ENCODE measurements at regions not wholly inside any gene's neighbourhood (a gene's known extent, or its start where the extent isn't known, plus 50 kb on each side); places are given as distances from the start of the nearest gene placed in this dataset.

DNA sequence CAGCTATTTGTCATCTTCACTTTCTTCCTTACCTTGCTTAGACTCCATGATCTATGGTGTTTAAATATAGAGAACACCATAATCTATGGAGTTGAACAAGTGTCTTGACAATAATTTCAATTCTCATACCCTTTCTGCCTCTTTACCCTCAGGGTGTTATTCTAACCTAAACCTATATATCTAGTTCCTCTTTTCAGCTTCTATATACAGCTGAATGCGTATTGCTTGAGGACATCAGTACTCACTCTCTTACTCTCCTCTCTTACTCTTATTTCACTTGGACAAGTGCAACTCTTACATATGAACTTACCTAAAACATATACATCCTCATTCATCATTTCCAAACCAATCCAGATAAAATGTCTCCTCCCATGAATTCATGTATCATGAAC lies 187.1 kb downstream of the RAP2B start:
- Mint-ChIP-seq H3K4me3 (ENCODE audit: unreplicated experiment) (no peak overlapping the region), H3K4me1 (ENCODE audit: low read depth, unreplicated experiment) (no peaks in the 10 kb centered on the region), H3K36me3 (ENCODE audit: unreplicated experiment) (no peaks in the 10 kb centered on the region), H3K27ac (ENCODE audit: unreplicated experiment) (no peak overlapping the region), H3K9me3 (ENCODE audit: unreplicated experiment) (peaks cover 2% of the 10 kb centered on the region), H3K27me3 (ENCODE audit: unreplicated experiment) (peaks cover 7% of the 10 kb centered on the region)
- no peak for DNase-seq
- TF ChIP-seq, protein P1, sequence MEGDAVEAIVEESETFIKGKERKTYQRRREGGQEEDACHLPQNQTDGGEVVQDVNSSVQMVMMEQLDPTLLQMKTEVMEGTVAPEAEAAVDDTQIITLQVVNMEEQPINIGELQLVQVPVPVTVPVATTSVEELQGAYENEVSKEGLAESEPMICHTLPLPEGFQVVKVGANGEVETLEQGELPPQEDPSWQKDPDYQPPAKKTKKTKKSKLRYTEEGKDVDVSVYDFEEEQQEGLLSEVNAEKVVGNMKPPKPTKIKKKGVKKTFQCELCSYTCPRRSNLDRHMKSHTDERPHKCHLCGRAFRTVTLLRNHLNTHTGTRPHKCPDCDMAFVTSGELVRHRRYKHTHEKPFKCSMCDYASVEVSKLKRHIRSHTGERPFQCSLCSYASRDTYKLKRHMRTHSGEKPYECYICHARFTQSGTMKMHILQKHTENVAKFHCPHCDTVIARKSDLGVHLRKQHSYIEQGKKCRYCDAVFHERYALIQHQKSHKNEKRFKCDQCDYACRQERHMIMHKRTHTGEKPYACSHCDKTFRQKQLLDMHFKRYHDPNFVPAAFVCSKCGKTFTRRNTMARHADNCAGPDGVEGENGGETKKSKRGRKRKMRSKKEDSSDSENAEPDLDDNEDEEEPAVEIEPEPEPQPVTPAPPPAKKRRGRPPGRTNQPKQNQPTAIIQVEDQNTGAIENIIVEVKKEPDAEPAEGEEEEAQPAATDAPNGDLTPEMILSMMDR (IDR thresholded peaks at IDR 0.05; ENCODE audit: partially characterized antibody, unreplicated experiment), result no peak

- Mint-ChIP-seq H3K4me3 (ENCODE audit: unreplicated experiment) (no peak overlapping the region), H3K36me3 (ENCODE audit: unreplicated experiment) (no peaks in the 10 kb centered on the region), H3K27ac (ENCODE audit: unreplicated experiment) (no peak overlapping the region), H3K9me3 (ENCODE audit: unreplicated experiment) (peaks cover 2% of the 10 kb centered on the region), H3K27me3 (ENCODE audit: unreplicated experiment) (peaks cover 7% of the 10 kb centered on the region), H3K4me1 (ENCODE audit: low read depth, unreplicated experiment) (no peaks in the 10 kb centered on the region)
- DNase-seq, result no peak
- TF ChIP-seq, protein P1 (IDR thresholded peaks at IDR 0.05; ENCODE audit: partially characterized antibody, unreplicated experiment), result no peak
Observed at GRCh38 chr3:153350420-153350819, 188.4 kb downstream of the RAP2B start.

- no peaks in the 10 kb centered on the region for H3K4me1 Mint-ChIP-seq (ENCODE audit: low read depth, unreplicated experiment)
- DNase-seq, result no peak
- TF ChIP-seq, protein P1 (IDR thresholded peaks at IDR 0.05; ENCODE audit: partially characterized antibody, unreplicated experiment), result no peak
- no peaks in the 10 kb centered on the region for H3K9me3 Mint-ChIP-seq (ENCODE audit: unreplicated experiment)
- no peak overlapping the region for H3K4me3 Mint-ChIP-seq (ENCODE audit: unreplicated experiment)
- H3K36me3 Mint-ChIP-seq (ENCODE audit: unreplicated experiment), result no peaks in the 10 kb centered on the region
- peaks cover 4% of the 10 kb centered on the region for H3K27me3 Mint-ChIP-seq (ENCODE audit: unreplicated experiment)
- no peak overlapping the region for H3K27ac Mint-ChIP-seq (ENCODE audit: unreplicated experiment)
Observed at GRCh38 chr3:153354641-153355040, 192.6 kb downstream of the RAP2B start.

DNA sequence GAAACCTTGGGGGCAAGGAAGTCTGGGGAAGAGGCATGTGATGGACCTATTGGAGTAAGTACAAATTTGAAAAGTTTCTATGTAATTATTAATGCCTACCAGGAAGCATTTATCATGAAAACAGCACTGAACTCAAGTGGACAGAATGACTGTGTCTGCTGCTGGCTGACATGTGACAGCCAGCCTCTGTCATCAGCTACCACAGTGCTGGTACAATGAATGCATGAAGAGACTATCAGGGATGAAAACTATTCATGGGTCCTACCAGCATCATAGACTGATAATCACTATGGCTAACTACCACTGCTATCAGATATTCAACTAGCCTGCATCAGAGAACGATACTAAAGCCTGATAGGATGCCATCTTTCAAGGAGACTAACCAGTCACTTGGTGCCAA lies 193.5 kb downstream of the RAP2B start:
- Mint-ChIP-seq H3K36me3 (ENCODE audit: unreplicated experiment) (no peaks in the 10 kb centered on the region), H3K27ac (ENCODE audit: unreplicated experiment) (no peak overlapping the region), H3K4me3 (ENCODE audit: unreplicated experiment) (no peak overlapping the region), H3K9me3 (ENCODE audit: unreplicated experiment) (no peaks in the 10 kb centered on the region), H3K27me3 (ENCODE audit: unreplicated experiment) (peaks cover 4% of the 10 kb centered on the region), H3K4me1 (ENCODE audit: low read depth, unreplicated experiment) (no peaks in the 10 kb centered on the region)
- TF ChIP-seq, protein P1 (IDR thresholded peaks at IDR 0.05; ENCODE audit: partially characterized antibody, unreplicated experiment), result no peak
- DNase-seq, result no peak

- H3K27me3 Mint-ChIP-seq (ENCODE audit: unreplicated experiment), result peaks cover 4% of the 10 kb centered on the region
- no peak overlapping the region for H3K4me3 Mint-ChIP-seq (ENCODE audit: unreplicated experiment)
- no peaks in the 10 kb centered on the region for H3K9me3 Mint-ChIP-seq (ENCODE audit: unreplicated experiment)
- no peak overlapping the region for H3K27ac Mint-ChIP-seq (ENCODE audit: unreplicated experiment)
- no peak for DNase-seq
- H3K4me1 Mint-ChIP-seq (ENCODE audit: low read depth, unreplicated experiment), result no peaks in the 10 kb centered on the region
- H3K36me3 Mint-ChIP-seq (ENCODE audit: unreplicated experiment), result no peaks in the 10 kb centered on the region
- TF ChIP-seq, protein P1 (IDR thresholded peaks at IDR 0.05; ENCODE audit: partially characterized antibody, unreplicated experiment), result no peak
Observed at GRCh38 chr3:153356908-153357307, 194.9 kb downstream of the RAP2B start.
